AG10803 (cell line): ENCODE measurements at regions not wholly inside any gene's neighbourhood (a gene's known extent, or its start where the extent isn't known, plus 50 kb on each side); places are given as distances from the start of the nearest gene placed in this dataset.

Source experiments
- DNase-seq: peaks from one replicate; pipeline ENCODE4 v3.0.0; 2010; ENCODE audit warnings: low read depth
- H3K4me3 ChIP-seq: 2 replicates; pipeline ENCODE4 v1.5.1; 2011; ENCODE audit warnings: mild to moderate bottlenecking, low read length, control low read depth
- TF ChIP-seq, protein P1 (sequence below): conservative IDR thresholded peaks from 2 replicates; pipeline ENCODE4 v1.5.1; 2011; ENCODE audit warnings: mild to moderate bottlenecking, low read length, control low read depth, inconsistent platforms

DNA sequence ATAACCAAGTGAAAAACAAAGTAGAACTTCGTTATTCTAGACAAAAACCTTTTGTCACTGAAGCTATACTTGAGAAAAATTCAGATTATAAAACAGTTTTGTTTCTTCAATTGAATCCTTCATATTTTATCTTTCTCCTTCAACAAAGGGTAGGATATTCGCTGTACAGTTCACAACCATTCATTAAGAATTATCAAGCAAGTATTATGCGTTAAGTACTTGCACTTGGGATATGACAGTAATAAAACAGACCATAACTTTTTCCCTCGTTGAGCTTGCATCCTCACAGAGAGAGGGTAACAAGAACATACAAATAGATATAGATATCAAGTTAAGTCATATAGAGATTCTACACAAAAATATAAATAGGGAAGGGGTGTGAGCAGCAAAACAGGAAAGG is 61.2 kb upstream of the MEOX2 start:
- TF ChIP-seq, protein P1, sequence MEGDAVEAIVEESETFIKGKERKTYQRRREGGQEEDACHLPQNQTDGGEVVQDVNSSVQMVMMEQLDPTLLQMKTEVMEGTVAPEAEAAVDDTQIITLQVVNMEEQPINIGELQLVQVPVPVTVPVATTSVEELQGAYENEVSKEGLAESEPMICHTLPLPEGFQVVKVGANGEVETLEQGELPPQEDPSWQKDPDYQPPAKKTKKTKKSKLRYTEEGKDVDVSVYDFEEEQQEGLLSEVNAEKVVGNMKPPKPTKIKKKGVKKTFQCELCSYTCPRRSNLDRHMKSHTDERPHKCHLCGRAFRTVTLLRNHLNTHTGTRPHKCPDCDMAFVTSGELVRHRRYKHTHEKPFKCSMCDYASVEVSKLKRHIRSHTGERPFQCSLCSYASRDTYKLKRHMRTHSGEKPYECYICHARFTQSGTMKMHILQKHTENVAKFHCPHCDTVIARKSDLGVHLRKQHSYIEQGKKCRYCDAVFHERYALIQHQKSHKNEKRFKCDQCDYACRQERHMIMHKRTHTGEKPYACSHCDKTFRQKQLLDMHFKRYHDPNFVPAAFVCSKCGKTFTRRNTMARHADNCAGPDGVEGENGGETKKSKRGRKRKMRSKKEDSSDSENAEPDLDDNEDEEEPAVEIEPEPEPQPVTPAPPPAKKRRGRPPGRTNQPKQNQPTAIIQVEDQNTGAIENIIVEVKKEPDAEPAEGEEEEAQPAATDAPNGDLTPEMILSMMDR = no peak
- H3K4me3 ChIP-seq = no peak overlapping the region
- no peak for DNase-seq

DNA sequence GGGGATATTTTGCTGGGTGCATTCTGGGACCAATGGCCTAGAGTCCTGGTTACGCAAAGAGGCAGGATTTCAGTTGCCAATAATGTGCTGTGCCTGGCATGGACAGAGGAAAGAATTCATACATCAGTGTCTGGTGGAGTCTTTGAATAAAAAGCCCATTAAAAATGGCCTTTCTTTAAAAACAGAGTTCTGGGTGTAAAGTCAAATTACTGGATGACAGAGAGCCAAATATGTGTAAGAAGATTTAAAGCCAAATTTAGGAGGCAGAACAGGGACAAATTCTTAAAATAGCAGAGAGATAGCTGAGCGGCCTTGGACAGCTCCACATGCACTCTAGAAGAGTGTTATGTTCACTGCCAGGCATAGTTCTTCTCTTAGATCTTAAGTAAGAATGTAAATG is 60.8 kb upstream of the MEOX2 start:
- TF ChIP-seq, protein P1 = no peak
- H3K4me3 ChIP-seq = no peak overlapping the region
- DNase-seq = peak; percentile 75

DNA sequence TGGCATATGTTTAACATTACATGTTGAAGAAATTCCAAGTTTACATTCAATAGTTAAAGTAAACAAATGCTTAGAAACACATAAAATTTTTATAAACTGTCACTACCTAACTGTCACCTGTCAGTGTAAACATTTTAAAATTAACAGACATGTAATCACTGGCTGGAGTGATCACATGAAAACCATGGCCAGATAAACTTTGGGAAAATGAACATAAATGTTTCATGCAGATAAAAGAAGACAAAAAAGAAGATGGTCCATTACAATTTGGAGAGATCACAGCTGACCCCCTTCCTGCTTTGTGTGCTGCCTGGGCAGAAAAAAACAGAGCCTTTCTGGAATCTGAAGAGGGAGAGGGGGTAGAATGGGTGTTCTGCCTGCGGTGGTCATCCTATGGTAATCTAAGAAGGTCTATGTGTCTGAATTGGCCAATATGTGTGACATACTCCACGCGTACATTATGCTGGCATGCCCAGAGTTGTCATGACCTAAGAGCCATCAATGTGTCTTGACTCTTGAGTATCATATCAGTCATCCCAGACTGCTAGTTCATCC is 57.5 kb upstream of the MEOX2 start:
- DNase-seq = no peak
- H3K4me3 ChIP-seq = no peak overlapping the region
- TF ChIP-seq, protein P1 = no peak

DNA sequence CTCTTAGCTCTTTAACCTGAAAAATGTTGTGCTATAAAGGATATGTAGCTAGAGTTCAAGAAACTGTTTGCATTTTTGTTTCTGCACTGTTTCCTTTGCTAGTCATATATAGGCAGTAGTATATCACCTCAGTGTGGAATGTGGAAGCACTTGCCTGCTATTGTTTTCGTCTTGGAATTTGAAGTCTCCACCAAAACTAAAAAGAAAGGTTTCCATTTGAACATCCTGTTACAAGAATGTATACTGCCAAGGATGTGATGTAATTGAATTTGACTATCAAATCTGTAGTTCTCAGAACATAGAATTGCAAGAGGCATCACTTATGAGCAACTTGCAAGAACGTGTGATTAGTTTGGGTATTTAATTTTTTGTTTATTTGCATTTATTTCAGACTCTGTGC is 51.1 kb upstream of the MEOX2 start:
- TF ChIP-seq, protein P1 = no peak
- no peak for DNase-seq
- no peak overlapping the region for H3K4me3 ChIP-seq
